Activated CD8-positive, alpha-beta T cell treated with anti-CD3 and anti-CD28 coated beads for 36 hours (primary cell): ENCODE measurements at regions not wholly inside any gene's neighbourhood (a gene's known extent, or its start where the extent isn't known, plus 50 kb on each side); places are given as distances from the start of the nearest gene placed in this dataset.
"Not testable (repeated sequence)": the region's sequence is repeated elsewhere in the genome, so short reads cannot be mapped to it uniquely, and the experiment has no call there.

ENCODE experiments used
- ATAC-seq: fragments of 200-7000 bp; cut with Tn5 transposase; one replicate; pipeline ENCODE4 v1.10.0; 2021; ENCODE audit warnings: mild to moderate bottlenecking, moderate library complexity
- CTCF ChIA-PET: fragments of 350-600 bp; sonication (Branson Sonifier 250); formaldehyde crosslinking; loops from one replicate; lab custom pipeline; 2021; ENCODE audit warnings: antibody characterized with exemption; lab: Charles Lee
- POLR2A ChIA-PET: fragments of 350-600 bp; sonication (Branson Sonifier 250); formaldehyde crosslinking; loops from one replicate; lab custom pipeline; 2021; ENCODE audit warnings: antibody characterized with exemption; lab: Charles Lee
- DNase-seq: peaks from one replicate; pipeline ENCODE4 v3.0.0-alpha.2; 2020
- H3K27ac Mint-ChIP-seq: one replicate; pipeline ENCODE4 v1.8.0; 2021; ENCODE audit warnings: mild to moderate bottlenecking, mixed read lengths
- H3K27me3 Mint-ChIP-seq: one replicate; pipeline ENCODE4 v1.8.0; 2021; ENCODE audit warnings: mixed read lengths
- H3K36me3 Mint-ChIP-seq: one replicate; pipeline ENCODE4 v1.8.0; 2021; ENCODE audit warnings: low read depth, mixed read lengths
- H3K4me1 Mint-ChIP-seq: one replicate; pipeline ENCODE4 v1.8.0; 2021; ENCODE audit warnings: low read depth, mixed read lengths
- H3K4me3 Mint-ChIP-seq: one replicate; pipeline ENCODE4 v1.8.0; 2021; ENCODE audit warnings: mild to moderate bottlenecking, moderate library complexity, mixed read lengths
- H3K9me3 Mint-ChIP-seq: one replicate; pipeline ENCODE4 v1.8.0; 2021; ENCODE audit warnings: mixed read lengths
- intact Hi-C: fragments of 100-400 bp; cut with micrococcal nuclease; formaldehyde crosslinking; loops from one replicate; pipeline ENCODE4 v1.10.0; 2022
- TF ChIP-seq, protein P1 (sequence below): fragments of 200-600 bp; IDR thresholded peaks from one replicate; pipeline ENCODE4 v1.8.0; 2022; ENCODE audit warnings: antibody characterized with exemption, mild to moderate bottlenecking

DNA sequence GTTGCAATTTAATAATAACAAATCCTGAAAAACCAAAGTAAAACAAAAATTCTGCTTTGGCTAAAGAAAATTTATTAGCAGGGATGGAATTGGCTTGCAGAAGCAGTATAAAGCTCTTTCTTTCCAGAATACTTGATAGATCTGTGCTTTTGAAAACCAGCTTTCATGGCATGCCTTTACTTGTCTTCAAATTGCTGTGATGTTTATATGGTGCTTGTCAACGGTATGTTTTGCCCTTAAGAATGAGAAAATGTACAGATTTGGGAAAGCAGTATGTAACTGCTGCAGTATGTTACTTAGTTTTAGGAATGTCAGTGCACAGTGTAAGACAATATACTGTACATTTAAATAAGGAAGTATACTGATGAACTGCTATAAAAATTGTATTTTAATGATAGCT lies 120.8 kb upstream of the PCDH20 start:
- ATAC-seq, result no peak
- DNase-seq, result no peak
- ChIA-PET POLR2A (interaction anchor here (0.9 kb wide), 1 partner anchor 20 kb away, joined by 3 read pairs; no protein-coding TSS in a partner anchor), CTCF (no interaction called here)
- Mint-ChIP-seq H3K4me3 (no peak overlapping the region), H3K27me3 (no peaks in the 10 kb centered on the region), H3K36me3 (no peaks in the 10 kb centered on the region), H3K9me3 (peaks cover 9% of the 10 kb centered on the region), H3K4me1 (no peaks in the 10 kb centered on the region), H3K27ac (no peak overlapping the region)
- TF ChIP-seq, protein P1, sequence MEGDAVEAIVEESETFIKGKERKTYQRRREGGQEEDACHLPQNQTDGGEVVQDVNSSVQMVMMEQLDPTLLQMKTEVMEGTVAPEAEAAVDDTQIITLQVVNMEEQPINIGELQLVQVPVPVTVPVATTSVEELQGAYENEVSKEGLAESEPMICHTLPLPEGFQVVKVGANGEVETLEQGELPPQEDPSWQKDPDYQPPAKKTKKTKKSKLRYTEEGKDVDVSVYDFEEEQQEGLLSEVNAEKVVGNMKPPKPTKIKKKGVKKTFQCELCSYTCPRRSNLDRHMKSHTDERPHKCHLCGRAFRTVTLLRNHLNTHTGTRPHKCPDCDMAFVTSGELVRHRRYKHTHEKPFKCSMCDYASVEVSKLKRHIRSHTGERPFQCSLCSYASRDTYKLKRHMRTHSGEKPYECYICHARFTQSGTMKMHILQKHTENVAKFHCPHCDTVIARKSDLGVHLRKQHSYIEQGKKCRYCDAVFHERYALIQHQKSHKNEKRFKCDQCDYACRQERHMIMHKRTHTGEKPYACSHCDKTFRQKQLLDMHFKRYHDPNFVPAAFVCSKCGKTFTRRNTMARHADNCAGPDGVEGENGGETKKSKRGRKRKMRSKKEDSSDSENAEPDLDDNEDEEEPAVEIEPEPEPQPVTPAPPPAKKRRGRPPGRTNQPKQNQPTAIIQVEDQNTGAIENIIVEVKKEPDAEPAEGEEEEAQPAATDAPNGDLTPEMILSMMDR, result no peak
- intact Hi-C loops, result no loop called here

DNA sequence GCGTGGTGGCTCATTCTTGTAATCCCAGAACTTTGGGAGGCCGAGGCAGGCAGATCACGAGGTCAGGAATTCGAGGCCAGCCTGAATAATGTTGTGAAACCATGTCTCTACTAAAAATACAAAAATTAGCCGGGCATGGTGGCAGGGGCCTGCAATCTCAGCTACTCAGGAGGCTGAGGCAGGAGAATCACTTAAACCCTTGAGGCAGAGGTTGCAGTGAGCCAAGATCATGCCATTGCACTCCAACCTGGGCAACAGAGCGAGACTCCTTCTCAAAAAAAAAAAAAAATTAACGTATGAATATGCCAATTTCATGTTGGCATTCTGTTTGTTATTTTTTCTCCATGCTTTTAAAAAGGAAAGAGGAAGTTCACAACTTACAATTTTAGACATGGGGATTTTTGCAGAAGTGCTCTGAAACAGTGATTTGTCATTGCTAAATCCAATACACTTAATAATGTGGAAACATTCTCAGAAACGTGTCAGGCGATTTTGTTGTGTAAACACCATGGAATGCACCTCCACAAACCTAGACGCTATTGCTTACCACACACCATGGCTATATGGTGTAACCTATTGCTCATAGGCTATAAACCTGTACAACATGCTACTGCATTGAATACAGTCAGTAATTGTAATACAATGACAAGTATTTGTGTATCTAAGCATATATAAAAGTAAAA lies 115.9 kb upstream of the PCDH20 start:
- TF ChIP-seq, protein P1, result no peak
- no peak for DNase-seq
- ChIA-PET CTCF (no interaction called here), POLR2A (no interaction called here)
- no peak for ATAC-seq
- Mint-ChIP-seq H3K4me1 (no peaks in the 10 kb centered on the region), H3K36me3 (no peaks in the 10 kb centered on the region), H3K27me3 (no peaks in the 10 kb centered on the region), H3K27ac (no peak overlapping the region), H3K9me3 (peaks cover 8% of the 10 kb centered on the region), H3K4me3 (no peak overlapping the region)
- intact Hi-C loops, result no loop called here

DNA sequence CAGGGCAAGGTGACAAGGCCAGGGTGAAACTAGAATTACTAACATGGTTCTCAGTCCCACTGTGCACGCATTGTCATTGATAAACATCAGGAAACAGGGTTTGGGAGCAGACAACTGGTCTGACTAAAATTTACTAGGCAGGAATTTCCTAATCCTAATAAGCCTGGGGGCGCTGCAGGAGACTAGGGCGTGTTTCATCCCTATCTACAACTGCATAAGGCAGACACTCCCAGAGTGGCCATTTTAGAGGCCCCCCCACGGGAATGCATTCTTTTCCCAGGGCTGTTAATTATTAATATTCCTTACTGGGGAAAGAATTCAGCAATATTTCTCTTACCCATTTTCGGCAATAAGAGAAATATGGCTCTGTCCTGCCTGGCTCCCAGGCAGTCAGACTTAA lies 103.6 kb upstream of the PCDH20 start:
- H3K4me1 Mint-ChIP-seq, H3K36me3 Mint-ChIP-seq, ATAC-seq, DNase-seq, intact Hi-C loops, H3K9me3 Mint-ChIP-seq, H3K27me3 Mint-ChIP-seq, H3K27ac Mint-ChIP-seq, CTCF ChIA-PET, H3K4me3 Mint-ChIP-seq, POLR2A ChIA-PET: not testable (repeated sequence)

DNA sequence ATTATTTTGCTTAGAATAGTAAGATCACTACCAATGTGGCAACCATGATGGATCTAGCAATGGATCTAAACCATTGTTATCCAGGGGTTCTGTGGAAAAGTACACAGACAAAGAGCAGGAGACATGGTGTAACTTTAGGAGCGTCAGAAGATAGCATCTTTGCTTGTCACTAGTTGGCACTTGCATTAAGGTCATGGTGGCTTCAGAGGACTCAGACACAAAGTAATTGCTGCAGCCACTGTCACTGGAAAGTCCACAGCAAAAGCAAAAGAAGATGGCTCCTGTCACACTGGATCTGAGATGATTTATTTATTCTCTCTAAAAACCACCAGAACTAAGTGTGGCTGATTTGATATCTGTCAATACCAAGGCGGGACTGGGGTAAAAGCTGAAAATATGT lies 93.3 kb upstream of the PCDH20 start:
- Mint-ChIP-seq H3K9me3 (peaks cover 20% of the 10 kb centered on the region), H3K36me3 (no peaks in the 10 kb centered on the region), H3K4me1 (no peaks in the 10 kb centered on the region), H3K4me3 (no peak overlapping the region), H3K27me3 (no peaks in the 10 kb centered on the region), H3K27ac (no peak overlapping the region)
- CTCF ChIA-PET, result interaction anchor here (0.6 kb wide), 1 partner anchor 161 kb away, joined by 3 read pairs; no protein-coding TSS in a partner anchor
- ATAC-seq, result no peak
- DNase-seq, result no peak
- POLR2A ChIA-PET, result no interaction called here
- intact Hi-C loops, result no loop called here
- TF ChIP-seq, protein P1, result no peak

DNA sequence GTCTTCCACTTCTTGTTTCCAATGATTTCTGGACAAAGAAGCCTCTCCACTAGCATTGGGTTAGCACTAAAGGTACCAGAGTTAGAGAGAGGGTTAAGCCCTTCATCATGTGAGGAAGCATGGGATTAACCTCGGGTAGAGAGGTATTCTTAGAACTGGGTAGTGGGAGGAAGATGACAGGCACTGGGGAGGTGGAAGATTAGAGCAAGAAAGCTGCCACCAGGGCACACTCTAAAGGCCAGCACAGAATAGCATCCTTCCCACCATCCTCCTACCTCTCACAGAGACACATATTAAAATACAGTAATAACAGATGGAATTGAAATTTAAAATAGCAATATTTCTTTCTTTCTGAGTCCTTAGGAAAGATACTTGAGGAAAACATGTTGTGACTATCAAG lies 84.5 kb upstream of the PCDH20 start:
- DNase-seq, result no peak
- Mint-ChIP-seq H3K27ac (no peak overlapping the region), H3K9me3 (peaks cover 4% of the 10 kb centered on the region), H3K4me1 (no peaks in the 10 kb centered on the region), H3K36me3 (no peaks in the 10 kb centered on the region), H3K4me3 (no peak overlapping the region), H3K27me3 (no peaks in the 10 kb centered on the region)
- CTCF ChIA-PET, result no interaction called here
- ATAC-seq, result no peak
- TF ChIP-seq, protein P1, result no peak
- intact Hi-C loops, result no loop called here
- POLR2A ChIA-PET, result no interaction called here
